ENCODE measurements at regions not wholly inside any gene's neighbourhood (a gene's known extent, or its start where the extent isn't known, plus 50 kb on each side); places are given as distances from the start of the nearest gene placed in this dataset.

- TF ChIP-seq CTCF (conservative IDR thresholded peaks at IDR 0.05; ENCODE audit: low read length) (no peak), EZH2phosphoT487 (IDR thresholded peaks at IDR 0.05; ENCODE audit: borderline replicate concordance) (no peak)
Observed at GRCh38 chr2:126325202-126325601, 330.8 kb upstream of the GYPC start.

Measured in Loucy (cell line).